GM20000 (cell line): ENCODE measurements at regions not wholly inside any gene's neighbourhood (a gene's known extent, or its start where the extent isn't known, plus 50 kb on each side); places are given as distances from the start of the nearest gene placed in this dataset.

ENCODE experiments used
- DNase-seq: peaks from one replicate; pipeline ENCODE4 v3.0.0; 2012; ENCODE audit warnings: low spot score
- CTCF ChIP-seq: IDR thresholded peaks from 2 replicates; pipeline ENCODE4 v1.5.1; 2012; ENCODE audit warnings: mild to moderate bottlenecking, control low read depth; ENCODE audit errors: extremely low read depth, missing control alignments

- no peak for DNase-seq
- no peak for TF ChIP-seq CTCF
Measured at GRCh38 chr1:2935751-2936390, 85.4 kb upstream of the ACTRT2 start.

GRCh38 chr1:2936559-2937515 is 84.4 kb upstream of the ACTRT2 start:
- TF ChIP-seq CTCF = no peak
- no peak for DNase-seq

DNA sequence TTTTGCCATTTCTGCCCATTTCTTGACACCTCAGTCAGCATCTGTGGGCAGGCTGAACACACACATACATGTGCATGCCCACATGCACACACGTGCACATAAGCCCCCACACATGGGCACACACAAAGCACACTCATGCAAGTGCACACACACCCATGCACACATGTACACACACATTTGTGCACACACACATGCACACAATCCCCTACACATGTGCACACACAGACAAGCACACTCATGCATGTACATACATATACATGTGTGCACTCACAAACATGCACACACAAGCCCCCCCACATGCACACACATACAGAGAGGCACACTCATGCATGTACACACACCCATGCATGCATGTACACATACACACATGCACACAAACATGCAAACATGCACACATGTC is 83.5 kb upstream of the ACTRT2 start:
- no peak for TF ChIP-seq CTCF
- no peak for DNase-seq

DNA sequence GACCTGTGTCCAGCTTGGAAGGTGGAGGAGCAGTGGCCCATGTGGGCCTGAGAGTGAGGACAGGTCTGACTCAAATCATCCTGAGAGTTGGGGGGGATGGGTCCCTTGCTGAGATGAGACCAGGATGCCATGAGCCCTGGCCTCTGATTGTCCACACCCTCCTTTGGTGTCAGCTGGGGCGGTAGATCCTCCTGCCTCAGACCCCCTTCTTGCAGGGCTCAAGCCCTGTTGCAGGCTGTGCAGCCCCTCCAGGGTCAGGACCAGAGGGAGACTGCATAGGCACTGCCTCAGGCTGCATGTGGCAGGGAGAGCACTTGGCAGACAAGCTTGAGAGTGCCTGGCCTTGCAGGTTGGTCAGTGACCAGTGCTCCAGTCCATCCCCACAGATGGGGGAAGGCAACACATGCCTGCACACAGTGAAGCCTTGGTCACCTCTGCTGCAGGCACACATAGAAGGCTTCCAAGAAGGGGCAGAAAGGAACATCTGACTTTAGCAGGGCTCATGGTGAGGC is 82.2 kb upstream of the ACTRT2 start:
- TF ChIP-seq CTCF = no peak
- DNase-seq = no peak

DNA sequence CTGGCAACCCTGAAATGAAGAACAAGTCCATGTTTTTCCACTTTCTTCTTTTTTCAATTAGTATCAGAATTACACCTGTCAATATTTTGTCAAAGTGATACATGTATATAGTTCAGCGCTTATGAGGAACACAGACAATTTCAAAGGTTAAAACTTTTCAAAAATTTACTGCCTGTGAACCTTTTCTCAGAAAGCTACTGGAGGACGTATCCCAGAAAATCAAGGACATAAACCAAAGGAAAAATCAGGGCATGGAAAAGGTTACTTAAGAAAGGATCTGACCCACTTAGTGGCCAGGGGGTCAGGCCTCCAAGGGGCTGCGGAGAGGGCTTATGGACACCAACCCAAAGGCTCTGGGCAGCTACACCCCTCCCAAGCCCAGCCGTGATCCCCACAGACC is 81.1 kb upstream of the ACTRT2 start:
- no peak for TF ChIP-seq CTCF
- DNase-seq = no peak

DNA sequence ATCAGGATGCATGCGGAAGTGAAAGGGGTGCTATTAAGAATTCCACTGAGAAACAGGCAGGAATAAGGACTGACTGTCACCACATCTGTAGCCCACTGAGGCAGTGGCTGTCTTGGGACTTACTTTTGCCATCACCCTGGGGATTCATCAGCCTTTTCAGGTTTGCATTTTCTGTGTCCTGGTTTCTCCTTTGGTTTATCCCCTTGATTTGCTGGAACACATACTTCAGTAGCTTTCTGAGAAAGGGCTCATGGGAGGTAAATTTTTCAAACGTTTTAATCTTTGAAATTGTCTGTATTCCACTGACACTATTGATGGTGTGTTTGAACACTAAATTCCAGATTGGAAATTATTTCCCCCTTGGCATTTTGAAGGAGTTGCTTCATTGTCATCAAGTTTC is 80.2 kb upstream of the ACTRT2 start:
- DNase-seq = no peak
- no peak for TF ChIP-seq CTCF

DNA sequence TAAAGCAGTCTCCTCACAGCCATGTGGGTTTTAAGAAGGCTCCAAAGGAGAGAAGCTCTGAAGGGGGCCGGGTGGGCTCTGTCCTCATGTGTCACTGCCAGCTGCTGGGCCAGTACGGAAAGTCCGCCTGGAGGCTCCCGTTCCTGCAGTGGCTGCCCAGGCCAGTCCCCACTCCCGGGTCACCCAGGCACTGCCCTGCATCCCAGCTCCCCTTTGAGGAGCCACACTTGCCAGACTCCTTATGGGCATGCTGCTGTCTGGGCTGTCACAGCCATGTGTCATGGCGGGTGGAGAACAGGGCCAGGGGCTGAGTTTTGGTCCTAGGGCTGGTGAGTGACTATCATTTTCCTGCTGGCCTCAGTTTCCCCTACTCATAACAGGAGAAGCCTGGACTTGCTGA is 79.4 kb upstream of the ACTRT2 start:
- no peak for DNase-seq
- no peak for TF ChIP-seq CTCF
